ENCODE measurements at regions not wholly inside any gene's neighbourhood (a gene's known extent, or its start where the extent isn't known, plus 50 kb on each side); places are given as distances from the start of the nearest gene placed in this dataset.

DNA sequence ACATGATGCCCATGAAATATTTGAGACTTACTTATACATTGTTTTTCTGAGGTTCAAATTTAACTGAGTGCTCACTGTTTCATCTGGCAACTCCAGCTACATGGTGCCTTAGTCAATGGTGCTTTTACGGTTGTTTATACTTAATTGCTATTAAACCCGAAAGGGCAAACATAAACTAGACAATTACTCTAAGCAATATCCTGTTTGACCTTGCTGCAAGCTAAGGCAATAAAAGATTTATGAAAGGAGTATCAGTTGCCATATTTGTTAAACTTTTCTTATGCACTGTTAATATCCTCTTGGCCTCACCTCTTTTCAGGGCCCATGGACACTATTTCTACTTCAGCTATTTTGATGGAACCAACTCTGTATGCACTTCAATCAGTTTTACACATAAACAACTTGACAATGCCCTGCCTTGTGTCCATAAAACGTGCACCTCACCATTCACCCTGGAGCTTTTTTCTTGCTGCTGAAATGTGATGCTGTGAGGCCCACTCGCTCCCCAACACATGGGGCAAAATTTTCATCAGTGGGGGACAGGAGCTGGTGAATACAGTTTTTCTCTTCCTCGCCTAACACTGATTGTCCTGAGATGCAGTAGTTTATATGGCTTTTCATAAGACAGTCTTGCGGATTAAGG, 64.1 kb upstream of the HIF1A start:
- FAIRE-seq: no peak

DNA sequence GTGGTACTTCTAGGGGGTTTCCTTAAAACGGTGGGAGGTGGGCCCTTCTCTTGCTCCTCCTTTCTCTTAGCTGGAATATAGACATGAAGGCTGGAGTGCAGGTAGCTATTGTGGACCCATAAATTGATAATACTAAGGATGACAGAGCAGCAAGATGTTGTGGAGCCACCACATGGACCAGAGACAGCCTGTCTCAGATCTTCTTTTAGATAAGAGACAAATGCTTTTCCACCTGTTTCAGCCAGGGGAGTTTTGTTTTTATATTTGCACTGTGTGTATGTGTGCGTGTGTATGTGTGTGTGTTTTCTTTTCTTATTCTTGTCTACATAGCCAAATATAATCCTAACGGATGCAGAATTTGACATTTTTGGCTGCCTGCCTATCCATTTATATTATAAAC, 62.9 kb upstream of the HIF1A start:
- Histone ChIP-seq H4K20me1 (ENCODE audit: insufficient read depth, low read length) (no peaks in the 10 kb centered on the region), H3K9me3 (ENCODE audit: insufficient read depth, low read depth, low read length) (no peaks in the 10 kb centered on the region), H3K79me2 (ENCODE audit: insufficient read depth, low read length) (no peaks in the 10 kb centered on the region), H3K4me3 (ENCODE audit: insufficient read depth, low read depth, low read length) (no peak overlapping the region), H3K27me3 (ENCODE audit: insufficient read depth, low read length) (no peaks in the 10 kb centered on the region), H3K36me3 (ENCODE audit: insufficient read depth, low read length) (no peaks in the 10 kb centered on the region), H3K27ac (ENCODE audit: low read depth, low read length) (no peak overlapping the region), H3K4me1 (ENCODE audit: insufficient read depth, low read length) (no peaks in the 10 kb centered on the region), H3K4me2 (ENCODE audit: low read length) (no peak overlapping the region), H3K9ac (ENCODE audit: low read length) (no peak overlapping the region), H2AFZ (ENCODE audit: low read depth, low read length) (no peak overlapping the region)
- H3K4me3 Mint-ChIP-seq (ENCODE audit: unreplicated experiment): no peak overlapping the region
- H3K4me1 Mint-ChIP-seq (ENCODE audit: low read depth, unreplicated experiment): peaks cover 7% of the 10 kb centered on the region
- no peaks in the 10 kb centered on the region for H3K36me3 Mint-ChIP-seq (ENCODE audit: low read depth, unreplicated experiment)
- no peaks in the 10 kb centered on the region for H3K9me3 Mint-ChIP-seq (ENCODE audit: unreplicated experiment)
- peaks cover 2% of the 10 kb centered on the region for H3K27me3 Mint-ChIP-seq (ENCODE audit: low read depth, unreplicated experiment)
- H3K27ac Mint-ChIP-seq (ENCODE audit: unreplicated experiment): no peak overlapping the region
- DNase-seq (ENCODE audit: low read depth) (no peak), FAIRE-seq (no peak)
- no peak for TF ChIP-seq EZH2 (IDR thresholded peaks at IDR 0.05; ENCODE audit: insufficient read depth, low read length)
- TF ChIP-seq, protein P1, sequence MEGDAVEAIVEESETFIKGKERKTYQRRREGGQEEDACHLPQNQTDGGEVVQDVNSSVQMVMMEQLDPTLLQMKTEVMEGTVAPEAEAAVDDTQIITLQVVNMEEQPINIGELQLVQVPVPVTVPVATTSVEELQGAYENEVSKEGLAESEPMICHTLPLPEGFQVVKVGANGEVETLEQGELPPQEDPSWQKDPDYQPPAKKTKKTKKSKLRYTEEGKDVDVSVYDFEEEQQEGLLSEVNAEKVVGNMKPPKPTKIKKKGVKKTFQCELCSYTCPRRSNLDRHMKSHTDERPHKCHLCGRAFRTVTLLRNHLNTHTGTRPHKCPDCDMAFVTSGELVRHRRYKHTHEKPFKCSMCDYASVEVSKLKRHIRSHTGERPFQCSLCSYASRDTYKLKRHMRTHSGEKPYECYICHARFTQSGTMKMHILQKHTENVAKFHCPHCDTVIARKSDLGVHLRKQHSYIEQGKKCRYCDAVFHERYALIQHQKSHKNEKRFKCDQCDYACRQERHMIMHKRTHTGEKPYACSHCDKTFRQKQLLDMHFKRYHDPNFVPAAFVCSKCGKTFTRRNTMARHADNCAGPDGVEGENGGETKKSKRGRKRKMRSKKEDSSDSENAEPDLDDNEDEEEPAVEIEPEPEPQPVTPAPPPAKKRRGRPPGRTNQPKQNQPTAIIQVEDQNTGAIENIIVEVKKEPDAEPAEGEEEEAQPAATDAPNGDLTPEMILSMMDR (IDR thresholded peaks at IDR 0.05; ENCODE audit: insufficient read depth, low read depth, low read length): no peak

More for the DNA sequence above, 64.1 kb upstream of the HIF1A start:
- Mint-ChIP-seq H3K4me1 (ENCODE audit: low read depth, unreplicated experiment) (peaks cover 11% of the 10 kb centered on the region), H3K27ac (ENCODE audit: unreplicated experiment) (no peak overlapping the region), H3K9me3 (ENCODE audit: unreplicated experiment) (no peaks in the 10 kb centered on the region), H3K27me3 (ENCODE audit: low read depth, unreplicated experiment) (peaks cover 2% of the 10 kb centered on the region), H3K36me3 (ENCODE audit: low read depth, unreplicated experiment) (no peaks in the 10 kb centered on the region), H3K4me3 (ENCODE audit: unreplicated experiment) (no peak overlapping the region)
- Histone ChIP-seq H3K27ac (ENCODE audit: low read depth, low read length) (no peak overlapping the region), H3K79me2 (ENCODE audit: insufficient read depth, low read length) (no peaks in the 10 kb centered on the region), H3K4me2 (ENCODE audit: low read length) (no peak overlapping the region), H3K4me3 (ENCODE audit: insufficient read depth, low read depth, low read length) (no peak overlapping the region), H3K9me3 (ENCODE audit: insufficient read depth, low read depth, low read length) (no peaks in the 10 kb centered on the region), H3K4me1 (ENCODE audit: insufficient read depth, low read length) (no peaks in the 10 kb centered on the region), H4K20me1 (ENCODE audit: insufficient read depth, low read length) (no peaks in the 10 kb centered on the region), H3K27me3 (ENCODE audit: insufficient read depth, low read length) (no peaks in the 10 kb centered on the region), H2AFZ (ENCODE audit: low read depth, low read length) (no peak overlapping the region), H3K36me3 (ENCODE audit: insufficient read depth, low read length) (no peaks in the 10 kb centered on the region), H3K9ac (ENCODE audit: low read length) (no peak overlapping the region)
- DNase-seq (ENCODE audit: low read depth): no peak
- no peak for TF ChIP-seq EZH2 (IDR thresholded peaks at IDR 0.05; ENCODE audit: insufficient read depth, low read length)
- TF ChIP-seq, protein P1 (IDR thresholded peaks at IDR 0.05; ENCODE audit: insufficient read depth, low read depth, low read length): no peak

DNA sequence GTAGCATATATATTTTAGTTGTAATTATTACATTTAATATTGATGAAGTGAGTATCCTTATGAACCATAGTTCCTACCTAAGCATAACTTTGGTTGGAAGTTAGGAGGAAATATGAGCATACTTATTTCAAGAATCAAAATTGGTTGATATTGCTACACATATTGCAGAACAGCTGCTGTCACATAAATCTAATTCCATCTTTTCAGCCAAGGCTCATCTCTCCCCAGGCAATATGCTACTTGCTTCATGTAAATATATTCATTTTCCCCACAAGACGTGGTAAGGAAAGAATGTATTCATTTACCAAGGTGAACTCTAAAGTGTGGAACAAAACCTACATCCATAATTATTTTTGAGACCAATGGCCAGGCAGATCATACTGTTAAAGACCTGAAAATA, 62.5 kb upstream of the HIF1A start:
- FAIRE-seq (no peak), DNase-seq (ENCODE audit: low read depth) (no peak)
- Mint-ChIP-seq H3K27me3 (ENCODE audit: low read depth, unreplicated experiment) (peaks cover 2% of the 10 kb centered on the region), H3K9me3 (ENCODE audit: unreplicated experiment) (no peaks in the 10 kb centered on the region), H3K27ac (ENCODE audit: unreplicated experiment) (no peak overlapping the region), H3K36me3 (ENCODE audit: low read depth, unreplicated experiment) (no peaks in the 10 kb centered on the region), H3K4me3 (ENCODE audit: unreplicated experiment) (no peak overlapping the region), H3K4me1 (ENCODE audit: low read depth, unreplicated experiment) (peaks cover 5% of the 10 kb centered on the region)
- Histone ChIP-seq H3K79me2 (ENCODE audit: insufficient read depth, low read length) (no peaks in the 10 kb centered on the region), H3K9ac (ENCODE audit: low read length) (no peak overlapping the region), H3K4me3 (ENCODE audit: insufficient read depth, low read depth, low read length) (no peak overlapping the region), H3K4me1 (ENCODE audit: insufficient read depth, low read length) (no peaks in the 10 kb centered on the region), H3K27me3 (ENCODE audit: insufficient read depth, low read length) (no peaks in the 10 kb centered on the region), H4K20me1 (ENCODE audit: insufficient read depth, low read length) (no peaks in the 10 kb centered on the region), H2AFZ (ENCODE audit: low read depth, low read length) (no peak overlapping the region), H3K36me3 (ENCODE audit: insufficient read depth, low read length) (no peaks in the 10 kb centered on the region), H3K27ac (ENCODE audit: low read depth, low read length) (no peak overlapping the region), H3K9me3 (ENCODE audit: insufficient read depth, low read depth, low read length) (no peaks in the 10 kb centered on the region), H3K4me2 (ENCODE audit: low read length) (no peak overlapping the region)
- TF ChIP-seq, protein P1 (IDR thresholded peaks at IDR 0.05; ENCODE audit: insufficient read depth, low read depth, low read length): no peak
- TF ChIP-seq EZH2 (IDR thresholded peaks at IDR 0.05; ENCODE audit: insufficient read depth, low read length): no peak

All from astrocyte (in vitro differentiated cells and primary cell).